ENCODE measurements at regions not wholly inside any gene's neighbourhood (a gene's known extent, or its start where the extent isn't known, plus 50 kb on each side); places are given as distances from the start of the nearest gene placed in this dataset.
"Not testable (repeated sequence)": the region's sequence is repeated elsewhere in the genome, so short reads cannot be mapped to it uniquely, and the experiment has no call there.

- no peak for DNase-seq
Observed at GRCh38 chr4:118410138-118410537, 57.3 kb upstream of the PRSS12 start.

- no peak for DNase-seq
Observed at GRCh38 chr4:118417325-118417724, 64.5 kb upstream of the PRSS12 start.

GRCh38 chr4:118417800-118418199 is 65.0 kb upstream of the PRSS12 start:
- not testable (repeated sequence) for DNase-seq

- DNase-seq, result not testable (repeated sequence)
Observed at GRCh38 chr4:118418396-118418795, 65.6 kb upstream of the PRSS12 start.

GRCh38 chr4:118419626-118420025 is 66.8 kb upstream of the PRSS12 start:
- DNase-seq, result not testable (repeated sequence)

GRCh38 chr4:118424062-118424461 is 71.3 kb upstream of the PRSS12 start:
- peak; percentile 39 for DNase-seq

- not testable (repeated sequence) for DNase-seq
Observed at GRCh38 chr4:118428881-118429280, 76.1 kb upstream of the PRSS12 start.

- not testable (repeated sequence) for DNase-seq
Observed at GRCh38 chr4:118432359-118432758, 79.6 kb upstream of the PRSS12 start.

- DNase-seq, result not testable (repeated sequence)
Observed at GRCh38 chr4:118433612-118434375, 81.0 kb upstream of the PRSS12 start.

- not testable (repeated sequence) for DNase-seq
Observed at GRCh38 chr4:118435415-118435814, 82.6 kb upstream of the PRSS12 start.

- DNase-seq, result not testable (repeated sequence)
Observed at GRCh38 chr4:118442115-118442837, 89.5 kb upstream of the PRSS12 start.

- not testable (repeated sequence) for DNase-seq
Observed at GRCh38 chr4:118447397-118447796, 94.6 kb upstream of the PRSS12 start.

- not testable (repeated sequence) for DNase-seq
Observed at GRCh38 chr4:118454857-118455256, 102.1 kb upstream of the PRSS12 start.

GRCh38 chr4:118461435-118461834 is 108.6 kb upstream of the PRSS12 start:
- DNase-seq, result not testable (repeated sequence)

GRCh38 chr4:118465831-118466230 is 113.0 kb upstream of the PRSS12 start:
- not testable (repeated sequence) for DNase-seq

GRCh38 chr4:118474001-118474626 is 121.3 kb upstream of the PRSS12 start:
- DNase-seq, result not testable (repeated sequence)

GRCh38 chr4:118474771-118475170 is 122.0 kb upstream of the PRSS12 start:
- DNase-seq, result not testable (repeated sequence)

- DNase-seq, result not testable (repeated sequence)
Observed at GRCh38 chr4:118475901-118476300, 123.1 kb upstream of the PRSS12 start.

- not testable (repeated sequence) for DNase-seq
Observed at GRCh38 chr4:118477826-118478225, 125.0 kb upstream of the PRSS12 start.

GRCh38 chr4:118485801-118486314 is 133.1 kb upstream of the PRSS12 start:
- not testable (repeated sequence) for DNase-seq

GRCh38 chr4:118492963-118493362 is 140.2 kb upstream of the PRSS12 start:
- not testable (repeated sequence) for DNase-seq

- DNase-seq, result not testable (repeated sequence)
Observed at GRCh38 chr4:118494437-118494836, 141.6 kb upstream of the PRSS12 start.

- not testable (repeated sequence) for DNase-seq
Observed at GRCh38 chr4:118502967-118503366, 150.2 kb upstream of the PRSS12 start.

All from stimulated activated CD4-positive, alpha-beta T cell treated with anti-CD3 and anti-CD28 coated beads, Interleukin-4, amount 100 ng/mL, for 1 hour (primary cell).